Suprapubic skin (tissue), 4 donors: ENCODE measurements at regions not wholly inside any gene's neighbourhood (a gene's known extent, or its start where the extent isn't known, plus 50 kb on each side); places are given as distances from the start of the nearest gene placed in this dataset.
A peak's percentile ranks its signal among the peaks of the same experiment; 100 is the strongest.
"Not testable (repeated sequence)": the region's sequence is repeated elsewhere in the genome, so short reads cannot be mapped to it uniquely, and the experiment has no call there.

Experiments
- DNase-seq, 2 donors: peaks; one replicate each; pipeline ENCODE4 v3.0.0-alpha.2; 2019; ENCODE audit warnings: low spot score in 2 of 2
- H3K27ac ChIP-seq: fragments of 200-600 bp; sonication (generic); one replicate; pipeline ENCODE4 v1.5.1; 2019
- H3K27me3 ChIP-seq: fragments of 200-600 bp; sonication (generic); one replicate; pipeline ENCODE4 v1.5.1; 2019
- H3K36me3 ChIP-seq: fragments of 200-600 bp; sonication (generic); one replicate; pipeline ENCODE4 v1.5.1; 2019
- H3K4me1 ChIP-seq: fragments of 200-600 bp; sonication (generic); one replicate; pipeline ENCODE4 v1.5.1; 2019
- H3K4me3 ChIP-seq: fragments of 200-600 bp; sonication (generic); one replicate; pipeline ENCODE4 v1.5.1; 2019; ENCODE audit warnings: mild to moderate bottlenecking
- H3K9me3 ChIP-seq: fragments of 200-600 bp; sonication (generic); one replicate; pipeline ENCODE4 v1.5.1; 2019
- WGBS: methylation state at CpG from one replicate; pipeline ENCODE4 v1.1.5; 2018; 5-methylcytosine and 5-hydroxymethylcytosine counted together

DNA sequence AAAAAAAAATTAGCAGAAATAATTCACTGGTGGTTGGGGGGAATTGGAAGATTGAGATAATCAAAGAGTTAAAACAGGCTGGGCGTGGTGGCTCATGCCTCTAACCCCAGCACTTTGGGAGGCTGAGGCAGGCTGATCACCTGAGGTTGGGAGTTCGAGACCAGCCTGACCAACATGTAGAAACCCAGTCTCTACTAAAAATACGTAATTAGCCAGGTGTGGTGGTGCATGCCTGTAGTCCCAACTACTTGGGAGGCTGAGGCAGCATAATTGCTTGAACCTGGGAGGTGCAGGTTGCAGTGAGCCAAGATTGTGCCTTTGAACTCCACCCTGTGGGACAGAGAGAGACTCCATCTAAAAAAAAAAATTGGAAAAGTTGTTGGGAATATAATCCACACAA, 173.2 kb upstream of the TPTE start:
- not testable (repeated sequence) for H3K27me3 ChIP-seq, DNase-seq, H3K4me1 ChIP-seq, H3K36me3 ChIP-seq, H3K4me3 ChIP-seq, H3K27ac ChIP-seq
- 42% methylated on average over 3 of the region's 3 CpGs for WGBS
- peaks cover 42% of the 10 kb centered on the region for H3K9me3 ChIP-seq

- H3K36me3 ChIP-seq, H3K4me3 ChIP-seq, H3K27me3 ChIP-seq, H3K4me1 ChIP-seq, H3K27ac ChIP-seq: not testable (repeated sequence)
- peaks cover 42% of the 10 kb centered on the region for H3K9me3 ChIP-seq
- 50% methylated on average over 4 of the region's 5 CpGs for WGBS
- peak in 1 of 2 donors; percentile 85 for DNase-seq
Measured at GRCh38 chr21:10354851-10355578, 166.4 kb upstream of the TPTE start.

GRCh38 chr21:10359120-10359519, 162.3 kb upstream of the TPTE start:
- H3K4me1 ChIP-seq, H3K36me3 ChIP-seq, H3K27me3 ChIP-seq, H3K4me3 ChIP-seq, H3K27ac ChIP-seq, DNase-seq: not testable (repeated sequence)
- H3K9me3 ChIP-seq: peaks cover 42% of the 10 kb centered on the region
- WGBS: 76% methylated on average over 2 of the region's 2 CpGs

- not testable (repeated sequence) for H3K4me1 ChIP-seq
- WGBS: 60% methylated on average over 4 of the region's 4 CpGs
- peaks cover 36% of the 10 kb centered on the region for H3K9me3 ChIP-seq
Measured at GRCh38 chr21:10359911-10360310, 161.5 kb upstream of the TPTE start.

GRCh38 chr21:10361214-10361736, 160.1 kb upstream of the TPTE start:
- H3K27ac ChIP-seq, DNase-seq, H3K36me3 ChIP-seq, H3K4me1 ChIP-seq, H3K4me3 ChIP-seq, H3K27me3 ChIP-seq: not testable (repeated sequence)
- WGBS: 33% methylated on average over 3 of the region's 3 CpGs
- peaks cover 28% of the 10 kb centered on the region for H3K9me3 ChIP-seq

More at GRCh38 chr21:10359911-10360310, 161.5 kb upstream of the TPTE start:
- H3K27ac ChIP-seq, H3K36me3 ChIP-seq, DNase-seq, H3K27me3 ChIP-seq, H3K4me3 ChIP-seq: not testable (repeated sequence)

GRCh38 chr21:10362816-10363215, 158.6 kb upstream of the TPTE start:
- H3K36me3 ChIP-seq, H3K27me3 ChIP-seq, H3K4me1 ChIP-seq, H3K4me3 ChIP-seq, H3K27ac ChIP-seq: not testable (repeated sequence)
- DNase-seq: peak; percentile 73 to 87
- H3K9me3 ChIP-seq: peaks cover 21% of the 10 kb centered on the region
- 67% methylated on average over 9 of the region's 9 CpGs for WGBS

GRCh38 chr21:10363321-10363720, 158.1 kb upstream of the TPTE start:
- H3K4me1 ChIP-seq, H3K27ac ChIP-seq, H3K36me3 ChIP-seq, DNase-seq, H3K27me3 ChIP-seq, H3K4me3 ChIP-seq: not testable (repeated sequence)
- peaks cover 17% of the 10 kb centered on the region for H3K9me3 ChIP-seq

DNA sequence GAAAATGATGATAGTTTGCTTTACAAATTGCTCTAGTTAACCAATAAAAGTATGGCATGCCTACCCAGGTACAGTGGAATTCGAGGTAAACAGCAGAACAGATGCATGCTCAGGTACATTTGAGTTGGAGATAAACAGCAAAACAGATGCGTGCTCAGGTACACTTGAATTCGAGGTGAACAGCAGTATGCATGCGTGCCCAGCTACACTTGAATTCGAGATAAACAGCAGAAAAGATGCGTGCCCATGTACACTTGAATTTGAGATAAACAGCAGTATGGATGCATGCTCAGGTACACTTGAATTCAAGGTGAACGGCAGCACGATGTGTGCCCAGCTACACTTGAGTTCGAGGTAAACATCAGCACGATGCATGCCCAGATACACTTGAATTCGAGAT, 155.2 kb upstream of the TPTE start:
- not testable (repeated sequence) for H3K27ac ChIP-seq, H3K4me1 ChIP-seq, H3K4me3 ChIP-seq, DNase-seq, H3K36me3 ChIP-seq, H3K9me3 ChIP-seq, H3K27me3 ChIP-seq
- 56% methylated on average over 8 of the region's 11 CpGs for WGBS

- not testable (repeated sequence) for H3K27ac ChIP-seq, H3K27me3 ChIP-seq, H3K36me3 ChIP-seq, H3K4me1 ChIP-seq, H3K9me3 ChIP-seq, DNase-seq, H3K4me3 ChIP-seq
- WGBS: 54% methylated on average over 7 of the region's 8 CpGs
Measured at GRCh38 chr21:10367586-10367985, 153.8 kb upstream of the TPTE start.

- 69% methylated on average over 16 of the region's 16 CpGs for WGBS
- H3K36me3 ChIP-seq, H3K27ac ChIP-seq, H3K4me3 ChIP-seq, H3K9me3 ChIP-seq, H3K27me3 ChIP-seq, H3K4me1 ChIP-seq: not testable (repeated sequence)
- peak; percentile 79 to 94 for DNase-seq
Measured at GRCh38 chr21:10368323-10368798, 153.0 kb upstream of the TPTE start.

GRCh38 chr21:10369289-10369688, 152.1 kb upstream of the TPTE start:
- H3K36me3 ChIP-seq, H3K27ac ChIP-seq, H3K4me1 ChIP-seq, H3K9me3 ChIP-seq, H3K27me3 ChIP-seq, DNase-seq, H3K4me3 ChIP-seq: not testable (repeated sequence)
- WGBS: 70% methylated on average over 1 of the region's 1 CpG

DNA sequence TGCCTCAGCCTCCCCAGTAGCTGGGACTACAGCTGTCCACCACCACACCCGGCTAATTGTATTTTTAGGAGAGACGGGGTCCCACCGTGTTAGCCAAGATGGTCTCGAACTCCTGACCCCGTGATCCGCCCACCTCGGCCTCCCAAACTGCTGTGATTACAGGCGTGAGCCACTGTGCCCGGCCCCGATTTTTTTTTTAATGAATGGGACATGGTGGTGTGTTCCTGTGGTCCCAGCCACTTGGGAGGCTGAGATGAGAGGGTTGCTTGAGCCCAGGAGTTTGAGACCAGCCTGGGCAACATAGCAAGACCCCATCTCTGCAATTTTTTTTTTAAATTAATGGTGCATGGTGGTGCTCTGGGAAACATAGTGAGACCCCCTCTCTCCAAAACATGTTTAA, 143.6 kb upstream of the TPTE start:
- not testable (repeated sequence) for H3K27ac ChIP-seq, H3K4me1 ChIP-seq, H3K4me3 ChIP-seq, H3K36me3 ChIP-seq, H3K27me3 ChIP-seq, DNase-seq
- H3K9me3 ChIP-seq: peaks cover 44% of the 10 kb centered on the region
- 71% methylated on average over 10 of the region's 10 CpGs for WGBS

DNA sequence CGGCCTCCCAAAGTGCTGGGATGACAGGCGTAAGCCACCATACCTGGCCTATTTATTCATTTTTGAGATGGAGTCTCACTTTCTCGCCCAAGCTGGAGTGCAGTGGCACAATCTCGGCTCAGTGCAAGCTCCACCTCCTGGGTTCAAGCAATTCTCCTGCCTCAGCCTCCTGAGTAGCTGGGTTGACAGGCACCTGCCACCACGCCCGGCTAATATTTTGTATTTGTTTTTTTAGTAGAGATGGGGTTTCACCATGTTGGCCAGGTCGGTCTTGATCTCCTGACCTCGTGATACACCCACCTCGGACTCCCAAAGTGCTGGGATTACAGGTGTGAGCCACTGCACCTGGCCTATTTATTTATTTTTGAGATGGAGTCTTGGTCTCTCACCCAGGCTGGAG, 141.6 kb upstream of the TPTE start:
- not testable (repeated sequence) for H3K36me3 ChIP-seq, H3K4me3 ChIP-seq, H3K4me1 ChIP-seq, H3K27me3 ChIP-seq, DNase-seq, H3K27ac ChIP-seq
- 87% methylated on average over 9 of the region's 9 CpGs for WGBS
- peaks cover 44% of the 10 kb centered on the region for H3K9me3 ChIP-seq

GRCh38 chr21:10381687-10382060, 139.7 kb upstream of the TPTE start:
- not testable (repeated sequence) for H3K27ac ChIP-seq, DNase-seq, H3K27me3 ChIP-seq, H3K36me3 ChIP-seq, H3K4me3 ChIP-seq, H3K4me1 ChIP-seq
- WGBS: 74% methylated on average over 6 of the region's 6 CpGs
- peaks cover 49% of the 10 kb centered on the region for H3K9me3 ChIP-seq

- not testable (repeated sequence) for H3K4me3 ChIP-seq, H3K27me3 ChIP-seq, H3K4me1 ChIP-seq, DNase-seq, H3K36me3 ChIP-seq, H3K27ac ChIP-seq
- H3K9me3 ChIP-seq: peaks cover 52% of the 10 kb centered on the region
- 68% methylated on average over 8 of the region's 8 CpGs for WGBS
Measured at GRCh38 chr21:10382135-10382534, 139.2 kb upstream of the TPTE start.
